HG03521 (cell line): ENCODE measurements at regions not wholly inside any gene's neighbourhood (a gene's known extent, or its start where the extent isn't known, plus 50 kb on each side); places are given as distances from the start of the nearest gene placed in this dataset.

Source experiments
- ATAC-seq: cut with Tn5 transposase; IDR thresholded peaks from one replicate; pipeline ENCODE4 v1.9.1; 2021; ENCODE audit warnings: mild to moderate bottlenecking, moderate library complexity; ENCODE audit not compliant: unreplicated experiment

- no peak for ATAC-seq
Observed at GRCh38 chr5:20590356-20590755, 602.4 kb upstream of the CDH18 start.

GRCh38 chr5:20575571-20575970, 587.6 kb upstream of the CDH18 start:
- ATAC-seq: no peak

DNA sequence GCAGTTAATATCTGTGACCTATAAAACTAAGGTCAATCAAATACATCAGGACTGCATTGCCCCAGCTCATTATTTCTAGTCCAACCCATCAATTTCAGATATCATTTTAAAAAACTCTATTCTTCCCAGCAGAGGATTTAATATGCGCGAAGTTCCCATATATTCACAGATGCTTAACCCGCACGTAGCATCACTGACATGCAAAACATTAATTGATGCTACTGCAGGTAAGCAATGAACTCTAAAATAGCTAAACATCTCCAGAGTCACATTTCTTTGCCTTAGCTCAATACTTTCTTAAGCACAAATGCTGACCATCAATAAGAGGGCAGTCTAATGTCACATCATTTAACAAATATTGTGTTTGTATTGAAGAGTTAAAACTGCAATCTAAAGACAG, 586.6 kb upstream of the CDH18 start:
- ATAC-seq: no peak

DNA sequence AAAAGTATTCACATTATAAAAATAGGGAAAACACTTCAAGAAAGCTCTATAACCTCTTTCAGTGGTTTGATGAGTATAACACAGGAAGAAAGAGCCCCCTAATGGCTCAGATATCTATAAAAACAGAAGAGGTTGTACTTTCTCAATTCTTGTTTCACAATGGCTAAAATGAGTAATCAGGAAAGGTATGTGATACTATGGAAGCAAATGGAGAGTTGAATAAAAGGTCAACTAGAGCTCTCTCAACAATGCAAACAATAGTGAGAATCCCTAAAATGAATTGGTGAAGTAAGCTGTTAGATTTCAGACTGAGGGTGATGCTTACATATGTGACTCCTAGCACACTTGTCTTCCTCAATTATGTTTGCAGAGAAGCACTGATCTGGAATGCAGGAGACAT, 584.6 kb upstream of the CDH18 start:
- ATAC-seq: no peak

DNA sequence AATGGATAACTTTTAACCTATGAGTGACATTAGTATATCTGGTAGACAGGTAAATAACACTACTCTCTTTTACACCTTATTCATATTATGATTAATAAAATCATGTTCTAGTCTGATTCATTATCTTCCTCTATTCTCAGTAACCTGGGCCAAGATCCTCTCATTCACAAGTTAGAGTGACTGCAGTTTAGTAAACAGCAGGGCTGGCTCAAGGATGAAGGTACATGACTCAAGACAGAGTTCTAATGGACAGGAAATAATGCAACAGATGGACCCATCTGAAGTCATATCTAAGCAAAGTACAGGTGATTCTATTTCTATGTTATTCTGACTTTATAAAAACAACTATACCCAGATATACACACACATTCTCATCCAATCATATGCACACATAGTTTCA, 582.5 kb upstream of the CDH18 start:
- ATAC-seq: no peak

DNA sequence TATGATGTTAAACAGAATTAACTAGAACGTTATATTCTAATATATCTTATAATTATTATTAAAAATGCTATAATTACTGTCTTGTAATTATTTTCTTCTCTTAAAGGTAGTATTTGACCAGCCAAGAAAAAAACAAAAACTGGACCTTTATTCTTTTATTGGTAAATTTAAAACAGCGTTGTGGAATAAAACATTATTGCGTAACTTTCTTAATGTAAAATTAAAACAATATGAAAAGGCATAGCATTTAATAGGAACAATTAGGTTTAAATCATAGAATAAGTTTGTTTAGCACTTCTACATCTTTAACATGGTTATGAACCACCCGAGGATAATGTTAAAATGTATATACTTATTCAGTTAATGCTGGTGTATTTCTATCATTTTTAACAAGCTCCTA, 574.5 kb upstream of the CDH18 start:
- no peak for ATAC-seq

GRCh38 chr5:20559845-20560244, 571.8 kb upstream of the CDH18 start:
- no peak for ATAC-seq

- ATAC-seq: no peak
Observed at GRCh38 chr5:20556115-20556763, 568.2 kb upstream of the CDH18 start.

DNA sequence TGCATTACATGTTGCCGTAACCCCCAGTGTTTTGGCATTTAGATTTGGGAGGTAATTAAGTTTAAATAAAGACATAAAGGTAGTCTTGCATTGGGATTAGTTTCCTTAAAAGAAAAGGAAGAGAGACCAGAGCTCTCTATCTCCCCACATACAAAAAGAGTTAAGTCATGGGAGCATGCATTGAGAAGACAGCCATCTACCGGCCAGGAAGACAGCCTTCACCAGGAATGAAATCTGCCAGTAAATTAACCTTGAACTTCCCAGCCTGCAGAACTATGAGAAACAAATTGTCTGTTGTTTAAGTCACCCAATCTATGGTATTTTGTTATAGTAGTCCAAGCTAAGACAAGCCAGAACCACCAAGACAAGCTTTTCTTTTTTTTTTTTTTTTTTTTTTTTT, 567.0 kb upstream of the CDH18 start:
- ATAC-seq: no peak

GRCh38 chr5:20554001-20554400, 566.0 kb upstream of the CDH18 start:
- ATAC-seq: no peak

DNA sequence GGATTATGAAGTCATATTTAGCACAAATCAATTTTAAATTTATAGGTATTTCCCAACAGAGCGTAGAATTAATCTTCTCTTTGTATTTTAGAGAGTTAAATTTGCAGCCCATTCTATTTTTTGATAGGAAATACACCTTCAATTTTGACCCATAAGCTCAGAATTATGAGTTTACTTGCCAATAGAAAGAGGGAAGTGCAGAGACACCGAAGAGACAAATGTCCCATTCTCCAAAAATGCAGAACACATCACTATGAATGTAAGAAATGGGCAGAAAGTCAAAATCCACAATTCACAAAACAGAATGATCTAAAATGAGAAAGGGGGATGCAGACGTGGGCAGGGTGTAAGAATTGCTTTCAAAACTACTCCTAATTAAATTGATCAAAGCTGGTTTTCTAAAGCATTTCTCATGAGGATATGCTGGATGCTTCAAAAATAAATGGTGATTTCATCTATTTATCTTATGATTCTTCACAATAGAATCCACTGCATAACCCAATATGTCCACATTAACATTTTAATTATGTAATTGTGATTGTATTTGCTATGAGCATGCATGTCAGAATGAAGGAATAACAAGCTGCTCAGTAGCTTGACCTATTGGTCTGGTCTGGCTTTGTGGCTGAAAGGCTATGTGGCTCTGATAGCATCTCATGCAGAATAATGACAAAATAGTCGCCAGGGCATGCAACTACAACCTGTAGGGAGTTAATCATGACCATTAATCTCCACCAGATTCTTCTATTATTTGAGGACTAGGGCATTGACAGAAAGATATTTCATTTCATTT, 550.1 kb upstream of the CDH18 start:
- ATAC-seq: no peak

- no peak for ATAC-seq
Observed at GRCh38 chr5:20536813-20537212, 548.8 kb upstream of the CDH18 start.

DNA sequence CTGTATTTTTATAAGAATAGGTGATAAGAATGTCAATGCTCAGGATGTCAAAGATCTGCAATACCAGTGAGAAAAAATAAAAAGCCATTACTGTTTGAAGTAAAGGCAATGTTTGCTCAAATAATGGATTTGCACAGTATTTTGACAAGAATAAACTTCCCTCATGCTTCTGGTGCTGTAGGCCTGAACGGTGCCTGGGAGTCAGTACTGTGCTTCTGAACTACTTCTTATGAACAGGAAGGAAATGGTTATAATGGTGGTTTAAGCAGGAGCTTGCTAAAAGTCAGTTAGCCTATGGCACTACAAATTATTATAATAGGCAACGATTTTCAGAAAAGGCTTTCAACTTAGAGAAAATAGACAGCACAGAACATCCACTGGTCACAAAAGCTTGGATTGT, 548.3 kb upstream of the CDH18 start:
- no peak for ATAC-seq

DNA sequence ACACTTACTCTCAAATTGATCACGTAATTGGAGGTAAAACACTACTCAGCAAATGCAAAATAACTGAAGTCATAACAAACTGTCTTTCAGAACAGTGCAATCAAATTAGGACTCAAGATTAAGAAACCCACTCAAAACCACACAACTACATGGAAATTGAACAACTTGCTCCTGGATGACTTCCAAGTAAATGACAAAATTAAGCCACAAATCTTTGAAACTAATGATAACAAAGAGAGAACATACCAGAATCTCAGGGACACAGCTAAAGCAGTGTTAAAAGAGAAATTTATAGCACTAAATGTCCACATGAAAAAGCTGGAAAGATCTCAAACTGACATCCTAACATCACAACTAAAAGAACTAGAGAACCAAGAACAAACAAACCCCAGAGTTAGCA, 540.5 kb upstream of the CDH18 start:
- no peak for ATAC-seq

- no peak for ATAC-seq
Observed at GRCh38 chr5:20524991-20525529, 537.1 kb upstream of the CDH18 start.

GRCh38 chr5:20522905-20523482, 535.0 kb upstream of the CDH18 start:
- ATAC-seq: no peak

- no peak for ATAC-seq
Observed at GRCh38 chr5:20515606-20516005, 527.6 kb upstream of the CDH18 start.

DNA sequence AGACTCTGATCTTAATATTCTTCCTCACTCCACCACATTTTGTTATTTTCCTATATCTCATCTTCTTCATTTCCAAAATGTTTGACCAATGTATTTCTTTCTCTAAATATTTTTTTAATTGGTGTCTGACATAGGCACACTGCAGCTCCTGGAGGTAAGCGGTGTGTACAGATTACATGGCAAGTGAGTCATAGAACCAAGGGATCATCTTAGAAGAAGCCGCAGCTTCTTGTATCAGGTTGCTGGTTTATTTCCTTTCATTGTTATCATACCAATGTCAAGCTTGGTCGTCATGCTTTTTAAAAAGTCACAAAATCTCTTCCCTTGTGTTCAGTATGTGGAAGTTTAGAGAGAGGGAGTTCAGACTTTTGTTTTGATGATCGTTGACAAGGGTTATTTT, 526.1 kb upstream of the CDH18 start:
- ATAC-seq: no peak

DNA sequence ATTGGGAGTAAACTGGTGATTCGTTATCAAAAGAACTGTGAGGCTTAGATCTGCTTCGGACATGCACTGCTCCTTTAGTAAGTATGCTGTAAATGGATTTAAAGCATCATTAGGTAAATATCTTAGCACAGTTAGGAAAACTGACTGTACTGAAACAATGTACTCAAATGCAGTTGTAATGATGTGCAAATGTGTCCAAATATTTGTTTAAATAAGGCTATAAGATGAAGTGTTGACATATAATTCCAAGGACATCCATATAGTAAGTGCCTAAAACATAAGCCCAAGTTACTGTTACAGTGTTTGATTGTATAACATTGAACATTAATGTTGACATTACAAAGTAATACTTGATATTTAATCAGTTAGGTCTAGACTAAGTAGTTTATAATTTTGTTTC, 512.5 kb upstream of the CDH18 start:
- no peak for ATAC-seq

- no peak for ATAC-seq
Observed at GRCh38 chr5:20498926-20499325, 510.9 kb upstream of the CDH18 start.

- no peak for ATAC-seq
Observed at GRCh38 chr5:20498102-20498501, 510.1 kb upstream of the CDH18 start.

DNA sequence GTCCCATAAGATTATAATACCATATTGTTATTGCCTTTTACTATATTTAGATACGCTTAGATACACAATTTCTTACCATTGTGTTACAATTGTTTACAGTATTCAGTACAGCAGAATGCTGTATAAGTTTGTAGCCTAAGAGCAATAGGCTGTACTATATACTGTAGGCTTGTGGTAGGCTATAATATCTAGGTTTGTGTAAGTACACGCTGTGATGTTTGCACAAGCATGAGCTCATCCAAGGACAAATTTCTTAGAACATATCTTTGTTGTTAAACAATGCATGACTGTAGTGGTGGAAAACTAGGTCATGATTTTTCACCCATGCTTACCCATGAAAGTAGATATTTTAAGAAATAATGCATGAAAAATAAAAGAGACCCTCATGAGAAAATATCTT, 509.4 kb upstream of the CDH18 start:
- no peak for ATAC-seq
